Loucy (cell line): ENCODE measurements at regions not wholly inside any gene's neighbourhood (a gene's known extent, or its start where the extent isn't known, plus 50 kb on each side); places are given as distances from the start of the nearest gene placed in this dataset.

ENCODE experiments used
- EZH2phosphoT487 ChIP-seq: fragments of 200-600 bp; IDR thresholded peaks from 2 replicates; pipeline ENCODE4 v1.6.1; 2018; ENCODE audit warnings: antibody characterized with exemption, mild to moderate bottlenecking, moderate library complexity, borderline replicate concordance
- TF ChIP-seq, protein P1 (sequence below): fragments of 200-600 bp; sonication (generic); conservative IDR thresholded peaks from 2 replicates; pipeline ENCODE4 v1.5.1; 2014; ENCODE audit warnings: mild to moderate bottlenecking, antibody characterized with exemption, low read length

GRCh38 chr11:116589402-116589801 is 183.4 kb downstream of the BUD13 start:
- TF ChIP-seq, protein P1, sequence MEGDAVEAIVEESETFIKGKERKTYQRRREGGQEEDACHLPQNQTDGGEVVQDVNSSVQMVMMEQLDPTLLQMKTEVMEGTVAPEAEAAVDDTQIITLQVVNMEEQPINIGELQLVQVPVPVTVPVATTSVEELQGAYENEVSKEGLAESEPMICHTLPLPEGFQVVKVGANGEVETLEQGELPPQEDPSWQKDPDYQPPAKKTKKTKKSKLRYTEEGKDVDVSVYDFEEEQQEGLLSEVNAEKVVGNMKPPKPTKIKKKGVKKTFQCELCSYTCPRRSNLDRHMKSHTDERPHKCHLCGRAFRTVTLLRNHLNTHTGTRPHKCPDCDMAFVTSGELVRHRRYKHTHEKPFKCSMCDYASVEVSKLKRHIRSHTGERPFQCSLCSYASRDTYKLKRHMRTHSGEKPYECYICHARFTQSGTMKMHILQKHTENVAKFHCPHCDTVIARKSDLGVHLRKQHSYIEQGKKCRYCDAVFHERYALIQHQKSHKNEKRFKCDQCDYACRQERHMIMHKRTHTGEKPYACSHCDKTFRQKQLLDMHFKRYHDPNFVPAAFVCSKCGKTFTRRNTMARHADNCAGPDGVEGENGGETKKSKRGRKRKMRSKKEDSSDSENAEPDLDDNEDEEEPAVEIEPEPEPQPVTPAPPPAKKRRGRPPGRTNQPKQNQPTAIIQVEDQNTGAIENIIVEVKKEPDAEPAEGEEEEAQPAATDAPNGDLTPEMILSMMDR = no peak
- TF ChIP-seq EZH2phosphoT487 = no peak
